Psoas muscle (tissue), 7 donors: ENCODE measurements at regions not wholly inside any gene's neighbourhood (a gene's known extent, or its start where the extent isn't known, plus 50 kb on each side); places are given as distances from the start of the nearest gene placed in this dataset.

ENCODE experiments used
- ATAC-seq, 4 donors: fragments of 200-7000 bp; cut with Tn5 transposase; one replicate each; pipeline ENCODE4 v1.9.1; 2020; ENCODE audit warnings: moderate library complexity in 3 of 4, mild to moderate bottlenecking in 2 of 4
- DNase-seq, 2 donors: peaks; one replicate each; pipeline ENCODE4 v3.0.0-alpha.2; 2020
- H3K27ac ChIP-seq: fragments of 200-600 bp; one replicate; pipeline ENCODE4 v1.8.0; 2022
- H3K27me3 ChIP-seq, 3 donors: fragments of 200-600 bp in 1 of 3; one replicate each; pipeline versions ENCODE4 v1.6.1 to v1.8.0; 2013 to 2022; ENCODE audit warnings: low read length in 2 of 3, mild to moderate bottlenecking in 2 of 3, moderate library complexity in 1 of 3; ENCODE audit not compliant: insufficient read depth in 3 of 3
- H3K36me3 ChIP-seq, 2 donors: fragments of 200-600 bp in 1 of 2; one replicate each; pipeline versions ENCODE4 v1.6.1 to v1.8.0; 2013 to 2022; ENCODE audit warnings: low read depth in 1 of 2, mild to moderate bottlenecking in 1 of 2, moderate library complexity in 1 of 2; ENCODE audit not compliant: insufficient read depth in 1 of 2
- H3K4me1 ChIP-seq: fragments of 200-600 bp; one replicate; pipeline ENCODE4 v1.8.0; 2022
- H3K4me3 ChIP-seq: fragments of 200-600 bp; one replicate; pipeline ENCODE4 v1.8.0; 2022; ENCODE audit warnings: mild to moderate bottlenecking
- H3K9me3 ChIP-seq: fragments of 200-600 bp; one replicate; pipeline ENCODE4 v1.8.0; 2022
- WGBS, 3 donors: extraction: QIAGEN DNeasy Blood & Tissue Kit; methylation state at CpG; one replicate each; pipeline versions ENCODE4 v1.1.6 to v1.1.7; 2013; 5-methylcytosine and 5-hydroxymethylcytosine counted together
- intact Hi-C, 2 donors: fragments of 100-400 bp; cut with DNase I; formaldehyde crosslinking; loops; one replicate each; pipeline versions ENCODE4 v1.11.0 to v1.14.2; 2022
- TF ChIP-seq, protein P1 (sequence below): fragments of 200-600 bp; IDR thresholded peaks from one replicate; pipeline ENCODE4 v1.8.0; 2022; ENCODE audit warnings: antibody characterized with exemption
- donor health status: healthy with polysubstance abuse.
- donor health status: DM: no; HTN: no; CAD: no; lungs with moderate emphysema.
- donor health status: Bipolar disorder and iron deficiency.
- donor health status: healthy.
- donor health status: DM: yes; HTN: yes; CAD: no.
- donor health status: DM: no; HTN: no; CAD: no.
- donor health status: DM: yes; HTN: yes; CAD: no.

DNA sequence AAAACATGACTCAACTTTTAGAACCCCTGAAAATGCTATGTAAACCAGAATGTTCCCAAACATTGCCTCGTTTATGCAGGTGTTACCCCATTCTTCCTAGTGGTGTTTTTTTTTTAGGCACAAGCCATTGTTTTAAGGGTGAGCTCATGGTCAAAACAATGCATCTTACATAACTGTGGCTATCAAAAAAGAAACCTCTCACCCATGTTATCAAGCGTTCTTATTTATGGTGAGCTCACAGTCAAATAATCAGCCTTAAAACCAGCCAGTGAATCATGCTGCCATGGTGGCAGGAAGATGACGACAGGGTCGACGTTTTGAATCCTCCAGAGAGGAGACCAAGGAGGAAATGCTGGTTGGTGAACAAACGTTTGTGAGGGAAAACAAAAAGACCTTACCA lies 195.2 kb downstream of the KDR start:
- no peaks in the 10 kb centered on the region for H3K4me1 ChIP-seq
- H3K36me3 ChIP-seq: no peaks in the 10 kb centered on the region
- intact Hi-C loops: no loop called here
- H3K27me3 ChIP-seq: no peaks in the 10 kb centered on the region
- no peak overlapping the region for H3K4me3 ChIP-seq
- DNase-seq (no peak), ATAC-seq (peak in 3 of 4 donors; percentile 29 to 30 (median 30))
- 23 to 32% (median 24%) methylated on average over 6 of the region's 6 CpGs for WGBS, 3 donors
- H3K27ac ChIP-seq: peak overlapping the region; percentile 33
- H3K9me3 ChIP-seq: peaks cover 4% of the 10 kb centered on the region
- TF ChIP-seq, protein P1, sequence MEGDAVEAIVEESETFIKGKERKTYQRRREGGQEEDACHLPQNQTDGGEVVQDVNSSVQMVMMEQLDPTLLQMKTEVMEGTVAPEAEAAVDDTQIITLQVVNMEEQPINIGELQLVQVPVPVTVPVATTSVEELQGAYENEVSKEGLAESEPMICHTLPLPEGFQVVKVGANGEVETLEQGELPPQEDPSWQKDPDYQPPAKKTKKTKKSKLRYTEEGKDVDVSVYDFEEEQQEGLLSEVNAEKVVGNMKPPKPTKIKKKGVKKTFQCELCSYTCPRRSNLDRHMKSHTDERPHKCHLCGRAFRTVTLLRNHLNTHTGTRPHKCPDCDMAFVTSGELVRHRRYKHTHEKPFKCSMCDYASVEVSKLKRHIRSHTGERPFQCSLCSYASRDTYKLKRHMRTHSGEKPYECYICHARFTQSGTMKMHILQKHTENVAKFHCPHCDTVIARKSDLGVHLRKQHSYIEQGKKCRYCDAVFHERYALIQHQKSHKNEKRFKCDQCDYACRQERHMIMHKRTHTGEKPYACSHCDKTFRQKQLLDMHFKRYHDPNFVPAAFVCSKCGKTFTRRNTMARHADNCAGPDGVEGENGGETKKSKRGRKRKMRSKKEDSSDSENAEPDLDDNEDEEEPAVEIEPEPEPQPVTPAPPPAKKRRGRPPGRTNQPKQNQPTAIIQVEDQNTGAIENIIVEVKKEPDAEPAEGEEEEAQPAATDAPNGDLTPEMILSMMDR: no peak

DNA sequence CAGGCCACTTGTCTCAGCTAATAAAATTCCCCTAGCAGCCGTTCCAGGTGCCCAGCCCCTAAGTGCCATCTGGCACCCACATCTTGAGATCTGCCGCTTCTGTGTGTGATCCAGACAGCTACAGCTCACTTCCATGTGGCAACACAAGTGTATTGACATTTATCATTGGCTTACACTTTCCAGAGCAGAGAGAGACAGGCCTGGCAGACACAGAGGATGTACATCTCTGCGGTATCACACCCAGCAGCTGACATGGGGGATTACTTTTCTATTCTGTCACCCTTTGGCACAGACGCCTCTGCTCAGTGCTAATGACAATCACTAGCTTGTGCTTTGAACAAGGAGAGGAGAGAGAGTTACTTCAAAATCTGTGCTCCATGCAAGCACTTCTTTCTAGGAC lies 195.9 kb downstream of the KDR start:
- Histone ChIP-seq H3K36me3 (no peaks in the 10 kb centered on the region), H3K27ac (peak overlapping the region; percentile 48), H3K27me3 (no peaks in the 10 kb centered on the region), H3K9me3 (peaks cover 4% of the 10 kb centered on the region), H3K4me3 (no peak overlapping the region), H3K4me1 (no peaks in the 10 kb centered on the region)
- WGBS, 3 donors: 9 to 20% (median 19%) methylated on average over 4 of the region's 4 CpGs
- intact Hi-C loops: no loop called here
- TF ChIP-seq, protein P1: no peak
- DNase-seq (no peak), ATAC-seq (no peak)

DNA sequence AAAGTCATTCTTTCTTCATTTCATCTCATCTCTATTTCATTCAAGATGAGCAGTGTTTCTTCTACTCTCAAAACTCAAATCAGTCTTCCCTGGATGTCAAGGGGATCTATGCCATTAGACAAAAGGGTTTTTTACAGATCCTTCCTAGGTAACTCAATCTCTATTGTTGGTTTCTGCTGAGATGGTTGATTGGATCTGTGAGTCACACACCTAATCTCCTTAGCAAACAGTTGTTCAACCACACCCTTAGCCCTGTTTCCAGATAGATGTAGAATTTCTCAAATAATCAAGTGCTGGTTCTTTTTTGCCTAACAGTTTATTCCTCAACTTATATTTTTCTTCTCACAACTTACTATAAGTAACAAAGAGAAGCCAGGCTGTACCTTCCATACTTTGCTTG lies 200.5 kb downstream of the KDR start:
- ATAC-seq (no peak), DNase-seq (no peak)
- no peaks in the 10 kb centered on the region for H3K27me3 ChIP-seq
- H3K9me3 ChIP-seq: peaks cover 4% of the 10 kb centered on the region
- no peaks in the 10 kb centered on the region for H3K36me3 ChIP-seq
- H3K4me1 ChIP-seq: no peaks in the 10 kb centered on the region
- TF ChIP-seq, protein P1: no peak
- H3K4me3 ChIP-seq: no peak overlapping the region
- intact Hi-C loops: no loop called here
- H3K27ac ChIP-seq: no peak overlapping the region

GRCh38 chr4:54915276-54915675 lies 210.1 kb downstream of the KDR start:
- WGBS, 3 donors: 57 to 69% (median 62%) methylated on average over 2 of the region's 2 CpGs
- H3K36me3 ChIP-seq: no peaks in the 10 kb centered on the region

GRCh38 chr4:54914781-54915180 lies 210.6 kb downstream of the KDR start:
- ATAC-seq (no peak), DNase-seq (no peak)
- Histone ChIP-seq H3K36me3 (no peaks in the 10 kb centered on the region), H3K27me3 (no peaks in the 10 kb centered on the region), H3K4me3 (no peak overlapping the region), H3K27ac (no peak overlapping the region), H3K4me1 (no peaks in the 10 kb centered on the region), H3K9me3 (no peaks in the 10 kb centered on the region)
- intact Hi-C loops: no loop called here
- 52 to 66% (median 58%) methylated on average over 2 of the region's 2 CpGs for WGBS, 3 donors
- TF ChIP-seq, protein P1: no peak

More at GRCh38 chr4:54915276-54915675, 210.1 kb downstream of the KDR start:
- Histone ChIP-seq H3K27me3 (no peaks in the 10 kb centered on the region), H3K9me3 (no peaks in the 10 kb centered on the region), H3K4me3 (no peak overlapping the region), H3K27ac (no peak overlapping the region), H3K4me1 (no peaks in the 10 kb centered on the region)
- intact Hi-C loops: no loop called here
- DNase-seq: no peak
- TF ChIP-seq, protein P1: no peak
- no peak for ATAC-seq
